ENCODE measurements at regions not wholly inside any gene's neighbourhood (a gene's known extent, or its start where the extent isn't known, plus 50 kb on each side); places are given as distances from the start of the nearest gene placed in this dataset.
"Not testable (repeated sequence)": the region's sequence is repeated elsewhere in the genome, so short reads cannot be mapped to it uniquely, and the experiment has no call there.

DNA sequence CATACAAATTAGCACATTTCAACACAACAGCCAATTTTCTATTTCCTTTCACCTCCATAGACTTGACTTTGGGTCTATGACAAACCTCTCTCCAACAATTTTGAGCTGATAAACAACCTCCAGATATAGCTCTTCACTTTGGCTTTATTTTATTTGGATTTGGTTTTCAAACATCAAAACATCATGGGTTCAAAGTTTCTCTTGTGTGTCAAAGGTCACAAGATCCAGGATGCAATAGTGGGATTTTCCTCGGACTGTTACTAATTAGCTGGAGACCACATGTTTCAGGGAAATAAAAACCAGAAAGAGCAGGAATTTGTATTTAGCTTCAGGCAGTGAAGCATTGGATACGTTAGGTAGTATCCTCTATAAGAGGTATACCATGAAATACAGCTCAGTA is 351.0 kb upstream of the SOX9 start:
- DNase-seq, result no peak

DNA sequence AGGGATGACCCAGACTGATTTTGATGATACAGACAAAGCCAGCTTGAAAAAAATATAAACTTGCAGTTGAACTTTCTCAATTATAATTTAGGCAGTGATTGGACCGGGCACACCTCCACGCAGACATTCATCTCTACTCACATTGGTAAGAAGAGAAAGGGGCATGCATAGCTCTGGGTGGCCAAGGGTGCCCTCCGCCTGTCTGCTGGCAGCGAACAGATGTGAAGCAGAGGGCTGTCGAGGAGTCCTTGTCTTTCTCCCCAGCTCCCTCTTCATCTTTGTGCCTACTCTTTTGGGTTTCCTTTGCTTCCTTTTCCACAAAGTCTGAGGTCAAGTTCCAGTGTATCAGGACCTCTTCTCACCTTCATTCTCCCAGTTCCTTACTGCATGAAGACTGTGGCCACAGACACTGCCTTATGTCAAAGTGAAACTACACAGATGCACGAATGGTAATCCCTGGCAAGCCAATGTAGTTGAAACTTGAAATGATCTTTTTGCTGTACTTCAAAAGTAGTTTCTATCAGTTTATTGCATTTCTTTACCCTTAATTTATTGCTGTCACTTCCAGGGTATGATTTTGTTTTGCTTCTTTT is 343.7 kb upstream of the SOX9 start:
- DNase-seq, result no peak

DNA sequence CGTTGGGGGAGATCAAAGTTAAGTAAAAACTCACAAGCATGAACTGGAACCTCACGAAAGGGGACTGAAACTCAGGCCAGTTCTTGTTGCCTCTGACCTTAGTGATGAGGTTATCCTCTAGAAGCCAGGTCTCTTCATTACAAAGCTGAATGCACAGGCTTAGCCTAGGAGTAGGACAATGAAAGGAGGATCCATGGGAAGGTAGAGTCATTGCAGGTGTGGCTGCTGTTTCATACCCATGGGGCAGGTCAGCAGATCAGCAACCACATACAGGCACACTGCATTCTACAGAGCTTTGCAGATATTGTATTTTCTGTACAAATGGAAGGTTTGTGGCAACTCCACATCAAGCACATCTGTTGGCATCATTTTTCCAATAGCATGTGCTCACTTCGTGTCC is 341.3 kb upstream of the SOX9 start:
- DNase-seq, result no peak

DNA sequence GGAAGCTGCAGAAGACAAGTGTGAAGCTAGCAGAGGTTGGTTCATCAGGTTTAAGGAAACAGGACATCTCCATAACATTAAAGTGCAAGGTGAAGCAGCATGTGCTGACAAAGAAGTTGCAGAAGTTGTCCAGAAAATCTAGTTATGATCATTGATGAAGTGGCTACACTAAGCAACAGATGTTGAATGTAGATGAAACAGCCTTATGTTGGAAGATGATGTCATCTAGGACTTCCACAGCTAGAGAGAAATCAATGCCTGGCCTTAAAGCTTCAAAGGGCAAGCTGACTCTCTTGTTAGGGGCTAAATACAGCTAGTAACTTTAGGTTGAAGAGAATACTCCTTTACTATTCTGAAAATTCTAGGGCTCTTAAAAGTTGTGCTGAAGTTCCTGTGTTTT is 340.2 kb upstream of the SOX9 start:
- no peak for DNase-seq

DNA sequence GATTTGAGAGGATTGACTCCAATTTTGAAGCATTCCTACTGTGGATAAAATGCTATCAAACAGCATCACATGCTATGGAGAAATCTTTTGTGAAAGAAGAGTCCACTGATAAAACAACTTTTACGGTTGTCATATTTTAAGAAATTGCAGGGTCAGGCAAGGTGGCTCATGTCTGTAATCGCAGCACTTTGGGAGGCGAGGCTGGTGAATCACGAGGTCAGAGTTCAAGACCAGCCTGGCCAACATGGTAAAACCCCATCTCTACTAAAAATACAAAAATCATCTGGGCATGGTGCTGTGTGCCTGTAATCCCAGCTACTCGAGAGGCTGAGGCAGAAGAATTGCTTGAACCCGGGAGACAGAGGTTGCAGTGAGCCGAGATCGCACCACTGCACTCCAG is 338.8 kb upstream of the SOX9 start:
- not testable (repeated sequence) for DNase-seq

DNA sequence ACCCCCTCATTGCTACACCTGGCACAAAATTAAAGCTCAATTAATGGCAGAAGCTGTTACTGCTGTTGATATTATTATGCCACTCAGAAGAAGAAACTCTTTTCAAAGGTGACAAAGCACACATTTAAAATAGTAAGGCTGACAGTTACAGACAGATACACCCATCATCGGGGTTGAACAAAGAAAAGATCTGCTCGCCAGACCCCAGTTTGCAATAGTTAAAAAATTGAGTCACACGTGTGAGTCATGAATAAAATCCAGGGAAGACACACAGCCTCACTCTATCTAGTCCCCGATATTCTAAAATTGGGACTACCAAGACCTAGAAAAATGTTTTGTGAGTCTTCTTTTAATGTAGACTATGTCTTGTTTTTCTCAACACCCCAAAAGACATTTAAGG is 330.0 kb upstream of the SOX9 start:
- no peak for DNase-seq

DNA sequence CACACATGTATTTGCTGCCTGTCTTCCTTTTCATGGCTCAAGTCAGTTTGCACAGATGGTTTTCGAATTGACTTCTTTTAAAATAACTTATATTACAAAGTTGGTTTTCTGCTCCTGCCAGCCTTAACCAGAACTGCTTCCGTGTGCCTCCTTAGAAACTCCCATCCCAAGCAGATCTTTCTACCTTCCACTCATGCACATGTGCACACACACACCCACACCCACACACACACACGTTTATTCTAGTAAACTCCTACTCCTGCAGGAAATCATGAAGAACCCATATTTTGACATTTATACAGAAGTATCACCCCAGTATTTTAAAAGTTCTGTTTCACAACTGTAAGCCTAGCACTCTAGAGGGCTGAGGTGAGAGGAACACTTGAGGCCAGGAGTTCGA is 329.5 kb upstream of the SOX9 start:
- no peak for DNase-seq

DNA sequence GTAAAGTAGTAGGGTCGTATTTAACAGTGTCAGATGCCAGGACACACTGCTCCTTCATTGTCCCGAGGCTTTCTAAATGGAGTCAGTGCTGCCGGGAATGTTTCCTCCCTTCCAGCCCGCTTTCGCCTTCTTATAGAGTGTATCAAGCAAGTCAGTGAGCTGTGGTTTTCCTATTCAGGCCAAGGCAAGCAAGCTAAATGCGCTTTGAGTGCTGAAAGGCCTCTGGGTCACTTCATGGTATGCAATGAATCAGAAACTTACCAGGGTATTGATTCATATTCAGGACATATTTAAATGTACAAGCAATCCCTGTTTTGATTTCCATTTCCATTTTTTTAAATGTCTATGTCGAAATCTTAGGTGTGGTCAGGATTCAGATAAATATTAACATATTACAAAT is 327.9 kb upstream of the SOX9 start:
- no peak for DNase-seq

DNA sequence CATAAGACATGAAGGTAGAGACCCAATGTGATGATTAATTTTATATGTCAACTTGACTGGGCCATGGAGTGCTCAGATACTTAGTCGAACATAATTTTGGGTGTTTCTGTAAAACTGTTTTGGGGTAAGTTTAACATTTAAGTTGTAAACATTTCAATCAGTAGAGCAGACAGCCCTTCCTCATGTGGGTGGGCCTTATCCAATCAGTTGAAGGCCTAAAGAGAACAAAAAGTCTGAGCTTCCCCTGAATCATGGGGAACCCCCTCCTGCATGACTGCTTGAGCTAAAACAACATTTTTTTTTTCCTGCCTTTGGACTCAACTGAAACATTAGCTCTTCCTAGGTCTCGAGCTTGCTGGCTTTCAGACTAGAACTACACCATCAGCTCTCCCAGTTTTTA is 327.3 kb upstream of the SOX9 start:
- DNase-seq, result no peak

DNA sequence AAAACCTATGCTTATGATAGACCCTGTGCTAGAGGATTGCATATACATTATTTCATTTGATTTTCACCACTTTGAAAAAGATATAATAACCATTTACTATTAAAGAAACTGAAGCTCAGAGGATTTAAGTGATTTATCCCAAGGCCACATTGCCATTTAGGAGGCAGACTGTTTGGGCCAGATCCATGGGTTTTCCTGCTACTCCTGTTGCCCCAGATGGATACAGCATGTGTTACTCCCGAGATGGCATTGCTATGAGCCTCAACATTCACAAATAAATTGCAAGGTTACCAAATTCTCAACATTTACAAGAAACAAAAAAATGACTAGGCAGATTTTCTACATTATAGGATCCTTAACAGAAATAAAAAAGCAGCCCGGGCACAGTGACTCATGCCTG is 322.1 kb upstream of the SOX9 start:
- DNase-seq, result no peak

DNA sequence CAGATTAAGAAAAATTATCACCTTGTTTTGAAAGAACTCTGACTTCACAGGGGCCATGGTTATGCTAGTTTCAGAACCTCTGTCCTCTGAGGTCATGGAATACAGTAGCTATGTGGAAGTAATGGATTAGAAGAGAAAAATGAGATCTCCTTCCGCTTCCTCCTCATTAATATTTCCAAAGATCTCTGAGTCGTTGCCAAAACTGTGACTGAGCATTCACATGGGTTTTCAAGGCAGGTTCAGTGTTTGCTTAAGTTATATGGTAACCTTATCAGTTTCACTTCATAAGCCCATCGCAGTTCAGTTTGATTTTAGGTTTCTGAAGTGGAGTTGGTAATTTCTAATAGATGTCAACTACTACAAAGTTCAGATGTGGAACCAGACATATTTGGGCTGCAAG is 321.2 kb upstream of the SOX9 start:
- no peak for DNase-seq

DNA sequence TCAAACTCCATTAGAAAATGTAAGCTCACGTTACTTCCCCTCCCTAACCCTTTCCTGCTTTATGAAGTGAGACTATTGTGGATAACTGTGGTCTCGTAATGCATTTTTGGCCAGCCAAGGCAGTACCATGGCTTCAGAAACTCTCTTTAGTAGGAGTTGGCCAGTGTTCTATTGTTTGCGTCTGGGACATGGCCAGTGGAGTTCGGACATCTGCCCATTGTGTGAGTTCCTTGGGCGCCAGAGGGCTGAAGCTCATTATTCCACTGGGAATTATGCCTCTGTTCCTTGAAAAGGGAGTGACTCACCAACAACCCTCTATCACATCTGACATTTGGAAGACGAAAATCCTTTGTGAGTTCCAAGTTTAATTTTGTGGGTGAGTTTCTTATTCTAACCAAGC is 319.5 kb upstream of the SOX9 start:
- no peak for DNase-seq

DNA sequence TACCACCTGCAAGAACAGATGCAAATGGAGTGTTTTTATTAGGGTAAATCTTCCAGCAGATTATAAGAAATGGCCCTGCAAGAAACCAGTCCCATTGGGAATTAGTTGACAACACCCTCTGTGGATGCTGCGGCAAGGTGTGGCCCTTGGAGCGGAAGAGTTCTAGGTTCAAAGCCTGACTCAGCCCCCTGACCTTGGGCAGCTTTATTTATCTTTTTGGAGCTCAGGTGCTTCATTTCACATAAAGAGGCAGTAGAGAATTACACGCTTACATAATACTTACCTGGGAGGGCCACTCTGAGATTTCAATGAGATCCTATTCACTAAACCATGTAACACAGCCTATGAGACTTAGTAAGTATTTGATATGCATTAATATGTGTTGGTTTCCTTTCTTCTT is 318.2 kb upstream of the SOX9 start:
- no peak for DNase-seq

DNA sequence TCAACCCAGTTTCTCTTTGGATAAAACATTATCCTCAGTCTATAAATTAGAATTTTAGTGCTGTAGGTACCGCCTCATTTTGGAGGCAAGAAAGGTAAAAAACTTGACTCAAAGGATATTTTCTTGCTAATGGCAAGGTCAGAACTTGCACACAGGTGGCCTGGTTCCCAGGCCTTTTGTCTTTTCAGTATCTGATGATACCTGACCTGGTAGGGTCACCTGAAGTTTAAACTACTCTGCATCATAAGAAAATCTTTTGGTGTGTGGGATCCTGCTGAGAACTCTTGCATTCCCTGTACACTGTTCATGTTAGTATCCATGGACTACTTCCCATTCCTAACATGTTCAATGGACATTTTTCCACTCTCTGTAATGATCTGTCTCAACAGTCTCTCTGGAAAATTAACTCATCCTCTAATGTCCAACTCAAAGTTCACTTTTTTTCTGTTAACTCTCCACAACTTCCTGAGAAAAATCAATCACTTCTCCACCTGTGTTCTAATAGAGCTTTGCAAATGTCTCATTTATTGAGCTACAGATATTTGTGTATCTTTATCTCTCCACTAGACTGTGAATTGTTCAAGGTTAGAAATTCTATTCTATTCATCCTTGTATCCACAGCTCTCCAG is 317.1 kb upstream of the SOX9 start:
- DNase-seq, result no peak

DNA sequence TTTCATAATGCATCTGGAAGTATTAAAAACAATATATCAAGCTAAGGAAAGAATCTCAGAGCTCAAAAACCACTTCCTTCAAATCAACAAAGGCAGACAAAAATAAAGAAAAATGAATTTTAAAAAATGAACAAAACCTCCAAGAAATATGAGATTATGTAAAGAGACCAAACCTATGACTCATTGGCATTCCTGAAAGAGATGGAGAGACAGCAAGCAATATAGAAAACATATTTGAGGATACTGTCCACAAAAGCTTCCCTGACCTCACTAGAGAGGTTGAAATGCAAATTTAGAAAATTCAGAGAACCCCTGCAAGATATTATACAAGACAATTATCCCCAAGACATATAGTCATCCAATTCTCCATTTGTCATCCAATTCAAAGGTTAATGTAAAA is 311.3 kb upstream of the SOX9 start:
- no peak for DNase-seq

DNA sequence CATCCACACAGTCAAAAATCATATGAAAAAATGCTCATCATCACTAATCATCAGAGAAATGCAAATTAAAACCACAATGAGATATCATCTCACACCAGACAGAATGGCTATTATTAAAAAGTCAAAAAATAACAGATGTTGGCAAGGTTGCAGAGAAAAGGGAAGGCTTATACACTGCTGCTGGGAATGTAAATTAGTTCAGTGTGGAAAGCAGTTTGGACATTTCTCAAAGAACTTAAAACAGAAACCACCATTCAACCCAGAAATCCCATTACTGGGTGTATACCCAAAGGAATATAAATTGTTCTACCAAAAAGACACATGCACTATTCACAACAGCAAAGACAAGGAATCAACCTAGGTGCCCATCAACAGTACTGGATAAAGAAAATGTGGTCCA is 307.0 kb upstream of the SOX9 start:
- DNase-seq, result not testable (repeated sequence)

DNA sequence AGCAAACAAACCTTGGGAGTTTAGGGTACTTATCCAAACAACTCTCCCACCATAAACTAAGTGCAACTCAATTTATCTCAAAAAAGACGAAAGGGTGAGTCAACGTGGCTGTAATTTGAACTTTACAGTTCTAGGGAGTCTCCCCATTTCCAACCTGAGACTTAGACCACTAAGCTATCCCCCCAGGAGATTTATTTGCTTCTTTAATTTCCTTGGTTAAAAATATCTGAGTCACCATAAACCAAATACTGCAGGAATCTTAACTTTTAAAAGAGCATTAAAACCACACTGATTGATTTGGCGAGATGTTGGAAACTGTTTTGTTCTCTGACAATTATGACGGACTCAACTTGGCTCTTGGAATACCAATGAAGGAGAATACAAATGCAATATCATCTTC is 299.3 kb upstream of the SOX9 start:
- DNase-seq, result no peak

DNA sequence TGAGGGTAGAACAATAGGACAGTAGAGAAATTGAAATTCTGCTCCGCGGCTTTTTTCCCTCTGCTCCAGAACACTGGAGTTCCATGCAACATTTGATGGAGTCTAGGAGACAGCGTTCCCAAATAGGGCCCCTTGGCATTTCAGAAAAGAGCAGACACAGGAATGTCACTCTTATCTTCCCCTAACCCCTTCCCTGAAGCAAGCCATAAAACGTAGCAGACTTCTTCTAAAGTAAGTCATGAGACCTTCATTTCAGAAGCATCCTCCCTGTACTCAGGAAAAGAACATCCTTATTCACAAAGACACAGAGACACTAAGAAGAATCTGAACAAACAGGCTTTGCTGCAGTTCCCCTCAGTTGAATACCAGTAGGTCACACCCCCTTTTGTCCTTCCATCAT is 296.1 kb upstream of the SOX9 start:
- no peak for DNase-seq

DNA sequence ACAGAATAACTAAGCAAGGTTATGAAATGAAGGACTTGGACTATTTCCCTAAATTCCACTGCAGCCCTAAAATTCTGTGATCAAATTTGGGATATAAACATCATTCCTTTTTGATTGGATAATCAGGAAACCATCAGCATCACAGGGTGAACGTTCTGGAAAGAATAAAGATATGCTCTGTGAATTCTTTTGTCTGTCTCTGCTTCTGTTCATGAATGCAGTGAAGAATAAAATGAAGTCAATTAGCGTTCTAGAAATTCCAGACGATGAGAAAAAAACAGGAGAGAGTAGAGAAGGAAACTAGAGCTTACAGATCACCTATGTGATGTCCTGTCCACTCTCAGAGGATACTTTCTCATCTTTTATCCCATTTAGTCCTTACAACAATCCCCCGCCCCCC is 295.1 kb upstream of the SOX9 start:
- no peak for DNase-seq

DNA sequence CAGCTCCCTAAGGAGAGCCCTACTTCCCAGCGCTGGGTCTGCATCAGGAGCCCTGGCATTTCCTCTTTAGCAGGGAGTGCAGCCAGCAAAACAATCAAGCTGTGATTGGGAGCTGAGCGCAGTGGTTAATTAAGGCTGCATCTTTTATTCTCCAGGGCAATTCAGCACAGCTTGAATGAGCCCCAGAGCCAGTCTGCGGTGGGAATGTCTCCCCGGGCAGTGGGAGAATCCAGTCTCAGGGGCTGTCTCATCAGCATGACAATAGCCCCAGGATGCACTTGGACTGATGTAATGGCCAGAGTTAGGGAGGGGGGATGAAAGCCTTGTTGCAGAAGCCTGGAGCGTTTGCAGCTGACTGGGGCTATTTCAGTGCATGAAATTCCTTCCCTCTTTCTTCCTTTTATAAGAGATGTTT is 292.6 kb upstream of the SOX9 start:
- no peak for DNase-seq

DNA sequence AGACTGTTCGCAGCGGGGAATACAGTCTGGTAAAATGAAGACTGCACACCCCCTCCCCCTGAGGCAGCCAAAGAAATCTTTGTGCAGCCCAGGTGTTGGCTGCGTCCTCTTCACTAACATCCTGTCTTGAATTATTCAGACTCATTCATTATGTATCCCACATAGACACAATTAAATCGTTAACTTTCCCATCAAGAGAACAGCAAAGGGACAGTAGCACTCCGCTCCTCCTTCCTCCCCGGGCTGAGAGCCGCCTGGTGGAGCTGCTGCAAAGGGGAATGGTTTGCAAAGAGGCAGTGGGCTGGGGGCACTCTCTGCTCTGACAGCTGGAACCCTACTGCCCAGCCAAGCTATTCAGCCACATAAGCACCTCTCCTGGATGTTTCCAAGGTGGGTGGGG is 290.0 kb upstream of the SOX9 start:
- DNase-seq, result no peak

DNA sequence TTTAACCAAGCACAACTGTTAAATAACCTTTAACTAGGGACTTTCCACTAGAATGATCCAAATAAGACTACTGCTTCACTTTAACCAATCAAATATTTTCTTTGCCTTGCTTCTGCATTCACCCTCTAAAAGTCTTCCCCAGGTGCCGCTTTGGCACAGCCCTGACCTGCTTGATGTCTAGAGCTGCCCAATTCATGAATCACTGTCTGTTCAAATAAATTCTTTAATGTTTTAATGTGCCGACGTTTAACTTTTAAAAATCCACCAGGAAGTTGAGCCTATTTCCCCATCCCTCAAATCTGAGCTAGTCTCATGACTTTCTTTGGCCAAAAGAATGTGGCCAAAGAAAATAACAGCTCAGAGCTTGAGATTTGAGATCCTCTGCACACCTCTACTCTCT is 277.8 kb upstream of the SOX9 start:
- DNase-seq, result no peak

DNA sequence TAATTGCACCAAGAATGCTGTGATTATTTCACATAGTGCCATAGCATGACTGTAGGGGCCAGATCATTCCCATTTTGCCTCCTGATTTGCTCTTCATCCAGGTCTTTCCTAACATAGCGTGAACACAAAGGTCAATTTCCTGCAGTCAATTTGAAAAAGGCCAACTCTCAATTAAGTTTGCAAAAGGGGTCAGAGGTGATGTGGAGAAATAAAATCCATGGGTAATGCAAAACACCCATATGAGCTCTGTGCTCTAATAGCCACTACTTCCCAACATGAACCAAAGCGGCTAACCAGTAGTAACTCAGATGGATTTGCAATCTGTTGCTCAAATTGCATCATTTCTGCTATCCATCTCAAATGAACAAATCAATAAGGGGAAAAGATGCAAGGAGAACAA is 275.5 kb upstream of the SOX9 start:
- no peak for DNase-seq

DNA sequence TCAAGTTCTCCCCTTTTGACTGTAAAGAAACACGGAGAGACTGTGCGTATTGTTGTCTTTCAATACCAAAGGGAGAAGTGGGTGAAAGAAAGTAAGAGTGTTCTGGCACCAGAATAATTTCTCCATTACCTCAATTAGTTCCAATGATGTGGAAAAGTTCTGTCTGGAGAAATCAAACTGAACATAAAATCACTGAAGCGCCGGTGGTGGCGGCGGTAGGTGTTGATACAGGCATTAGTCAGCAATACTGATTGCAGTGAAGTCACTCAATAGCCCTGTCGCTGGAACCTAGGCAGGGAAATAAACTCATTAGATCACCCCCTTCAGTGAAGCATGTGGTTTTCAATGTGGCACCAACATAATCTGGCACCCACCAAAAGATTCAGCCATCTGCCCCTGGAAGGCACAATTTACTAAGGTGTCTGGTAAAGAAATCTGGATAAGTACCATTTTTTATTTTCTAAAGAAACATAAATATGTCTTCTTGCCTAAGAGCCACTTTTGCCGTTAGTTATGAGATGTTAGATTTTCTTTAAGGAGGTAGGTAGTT is 274.2 kb upstream of the SOX9 start:
- DNase-seq, result no peak

Measured in hematopoietic multipotent progenitor cell treated with erythropoietin and hydrocortisone succinate and interleukin-3 and kit ligand, for 6 days (in vitro differentiated cells).